ENCODE measurements at regions not wholly inside any gene's neighbourhood (a gene's known extent, or its start where the extent isn't known, plus 50 kb on each side); places are given as distances from the start of the nearest gene placed in this dataset.

- DNase-seq (ENCODE audit: low read depth, low spot score) (no peak), FAIRE-seq (no peak), ATAC-seq (no peak)
- H3K9me3 ChIP-seq (replicated peaks; ENCODE audit: control insufficient read depth, insufficient read depth, low read length): no peaks in the 10 kb centered on the region
- CTCF ChIA-PET: interaction anchor here (1.4 kb wide), 1 partner anchor 9 kb away, joined by 5 read pairs; no protein-coding TSS in a partner anchor
- TF ChIP-seq, protein P1, sequence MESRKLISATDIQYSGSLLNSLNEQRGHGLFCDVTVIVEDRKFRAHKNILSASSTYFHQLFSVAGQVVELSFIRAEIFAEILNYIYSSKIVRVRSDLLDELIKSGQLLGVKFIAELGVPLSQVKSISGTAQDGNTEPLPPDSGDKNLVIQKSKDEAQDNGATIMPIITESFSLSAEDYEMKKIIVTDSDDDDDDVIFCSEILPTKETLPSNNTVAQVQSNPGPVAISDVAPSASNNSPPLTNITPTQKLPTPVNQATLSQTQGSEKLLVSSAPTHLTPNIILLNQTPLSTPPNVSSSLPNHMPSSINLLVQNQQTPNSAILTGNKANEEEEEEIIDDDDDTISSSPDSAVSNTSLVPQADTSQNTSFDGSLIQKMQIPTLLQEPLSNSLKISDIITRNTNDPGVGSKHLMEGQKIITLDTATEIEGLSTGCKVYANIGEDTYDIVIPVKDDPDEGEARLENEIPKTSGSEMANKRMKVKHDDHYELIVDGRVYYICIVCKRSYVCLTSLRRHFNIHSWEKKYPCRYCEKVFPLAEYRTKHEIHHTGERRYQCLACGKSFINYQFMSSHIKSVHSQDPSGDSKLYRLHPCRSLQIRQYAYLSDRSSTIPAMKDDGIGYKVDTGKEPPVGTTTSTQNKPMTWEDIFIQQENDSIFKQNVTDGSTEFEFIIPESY (IDR thresholded peaks at IDR 0.05): no peak
- TF ChIP-seq SPI1 (IDR thresholded peaks at IDR 0.05; ENCODE audit: borderline replicate concordance, insufficient read depth, low read depth, low read length) (no peak), ZNF217 (IDR thresholded peaks at IDR 0.05) (no peak), LARP7 (IDR thresholded peaks at IDR 0.05) (no peak), TCF7 (IDR thresholded peaks at IDR 0.05; ENCODE audit: borderline replicate concordance) (no peak), ZZZ3 (IDR thresholded peaks at IDR 0.05; ENCODE audit: control insufficient read depth, insufficient read length, low read depth) (no peak), DPF2 (IDR thresholded peaks at IDR 0.05) (no peak)
- no peak overlapping the region for H3K4me3 ChIP-seq
- no peaks in the 10 kb centered on the region for H4K20me1 ChIP-seq (ENCODE audit: control insufficient read depth, insufficient read depth)
- intact Hi-C loops (cut with micrococcal nuclease; ENCODE audit: unreplicated experiment): no loop called here
- no peaks in the 10 kb centered on the region for H3K27me3 ChIP-seq (replicated peaks in 1 of 2; ENCODE audit: control insufficient read depth in 2 of 2, insufficient read depth in 2 of 2, low read length in 1 of 2)
- no peak overlapping the region for H3K4me2 ChIP-seq (ENCODE audit: control insufficient read depth, insufficient read depth)
- in situ Hi-C loops (cut with MboI): no loop called here
- SMC1A ChIA-PET (ENCODE audit: uncharacterized antibody, unreplicated experiment): interaction anchor here (0.7 kb wide), 1 partner anchor 8 kb away, joined by 3 read pairs; no protein-coding TSS in a partner anchor
- RAD21 ChIA-PET (ENCODE audit: unreplicated experiment): interaction anchor here (0.9 kb wide), 1 partner anchor 10 kb away, joined by 3 read pairs; no protein-coding TSS in a partner anchor
- 0% methylated on average over 1 of the region's 1 CpG for WGBS (ENCODE audit: insufficient coverage, insufficient replicate concordance, low lambda C conversion rate, missing lambda C conversion rate)
- H3K4me1 ChIP-seq (ENCODE audit: control insufficient read depth, insufficient read depth, low read length): no peaks in the 10 kb centered on the region
- BruUV-seq (replicated peaks): no TSS peak
- H3K27ac ChIP-seq (ENCODE audit: control insufficient read depth, insufficient read depth): no peak overlapping the region
- no peaks in the 10 kb centered on the region for H3K36me3 ChIP-seq (ENCODE audit: control insufficient read depth in 2 of 2, insufficient read depth in 2 of 2, low read length in 1 of 2)
- no peak overlapping the region for H2AFZ ChIP-seq (ENCODE audit: control insufficient read depth, low read depth, low read length)
- POLR2A ChIA-PET: no interaction called here
- H3K9ac ChIP-seq (ENCODE audit: control insufficient read depth, insufficient read depth, low read length): no peak overlapping the region
- H3K79me2 ChIP-seq (ENCODE audit: control insufficient read depth, insufficient read depth, low read length): no peaks in the 10 kb centered on the region
Observed at GRCh38 chr1:82411605-82412004, 610.9 kb downstream of the ADGRL2 start.
